GM21390 (cell line): ENCODE measurements at regions not wholly inside any gene's neighbourhood (a gene's known extent, or its start where the extent isn't known, plus 50 kb on each side); places are given as distances from the start of the nearest gene placed in this dataset.

Experiments
- ATAC-seq: cut with Tn5 transposase; IDR thresholded peaks from one replicate; pipeline ENCODE4 v1.9.1; 2021; ENCODE audit not compliant: unreplicated experiment

- no peak for ATAC-seq
Measured at GRCh38 chr3:79926522-79926921, 158.7 kb upstream of the ROBO1 start.

- ATAC-seq = no peak
Measured at GRCh38 chr3:79922633-79923032, 154.8 kb upstream of the ROBO1 start.

- no peak for ATAC-seq
Measured at GRCh38 chr3:79917561-79917960, 149.8 kb upstream of the ROBO1 start.

- no peak for ATAC-seq
Measured at GRCh38 chr3:79910337-79910736, 142.5 kb upstream of the ROBO1 start.

- no peak for ATAC-seq
Measured at GRCh38 chr3:79906106-79906505, 138.3 kb upstream of the ROBO1 start.

GRCh38 chr3:79902151-79902550 lies 134.4 kb upstream of the ROBO1 start:
- no peak for ATAC-seq

- ATAC-seq = no peak
Measured at GRCh38 chr3:79898907-79899306, 131.1 kb upstream of the ROBO1 start.

- no peak for ATAC-seq
Measured at GRCh38 chr3:79896086-79896485, 128.3 kb upstream of the ROBO1 start.

GRCh38 chr3:79887213-79887612 lies 119.4 kb upstream of the ROBO1 start:
- no peak for ATAC-seq

- no peak for ATAC-seq
Measured at GRCh38 chr3:79886204-79886603, 118.4 kb upstream of the ROBO1 start.

GRCh38 chr3:79885407-79885806 lies 117.6 kb upstream of the ROBO1 start:
- no peak for ATAC-seq

GRCh38 chr3:79884354-79884753 lies 116.6 kb upstream of the ROBO1 start:
- no peak for ATAC-seq

GRCh38 chr3:79881431-79881830 lies 113.6 kb upstream of the ROBO1 start:
- no peak for ATAC-seq

GRCh38 chr3:79878708-79879107 lies 110.9 kb upstream of the ROBO1 start:
- ATAC-seq = no peak

- no peak for ATAC-seq
Measured at GRCh38 chr3:79874646-79875045, 106.8 kb upstream of the ROBO1 start.

GRCh38 chr3:79872483-79872882 lies 104.7 kb upstream of the ROBO1 start:
- no peak for ATAC-seq

GRCh38 chr3:79871656-79872055 lies 103.9 kb upstream of the ROBO1 start:
- no peak for ATAC-seq

- ATAC-seq = no peak
Measured at GRCh38 chr3:79870313-79870620, 102.5 kb upstream of the ROBO1 start.

- ATAC-seq = no peak
Measured at GRCh38 chr3:79869461-79870312, 101.9 kb upstream of the ROBO1 start.

- ATAC-seq = no peak
Measured at GRCh38 chr3:79866162-79866561, 98.4 kb upstream of the ROBO1 start.

GRCh38 chr3:79864077-79864476 lies 96.3 kb upstream of the ROBO1 start:
- no peak for ATAC-seq

GRCh38 chr3:79848876-79849275 lies 81.1 kb upstream of the ROBO1 start:
- no peak for ATAC-seq

GRCh38 chr3:79847928-79848327 lies 80.1 kb upstream of the ROBO1 start:
- ATAC-seq = no peak
